ENCODE measurements at regions not wholly inside any gene's neighbourhood (a gene's known extent, or its start where the extent isn't known, plus 50 kb on each side); places are given as distances from the start of the nearest gene placed in this dataset.

GRCh38 chr1:29549001-29549400 lies 312.7 kb downstream of the PTPRU start:
- DNase-seq, result no peak

GRCh38 chr1:29548091-29548490 lies 311.8 kb downstream of the PTPRU start:
- no peak for DNase-seq

- no peak for DNase-seq
Measured at GRCh38 chr1:29547300-29547699, 311.0 kb downstream of the PTPRU start.

- no peak for DNase-seq
Measured at GRCh38 chr1:29546496-29546895, 310.2 kb downstream of the PTPRU start.

- DNase-seq, result no peak
Measured at GRCh38 chr1:29544406-29544805, 308.1 kb downstream of the PTPRU start.

- DNase-seq, result no peak
Measured at GRCh38 chr1:29543586-29543985, 307.3 kb downstream of the PTPRU start.

GRCh38 chr1:29542548-29542947 lies 306.2 kb downstream of the PTPRU start:
- DNase-seq, result no peak

- DNase-seq, result no peak
Measured at GRCh38 chr1:29541631-29542030, 305.3 kb downstream of the PTPRU start.

GRCh38 chr1:29540801-29541357 lies 304.6 kb downstream of the PTPRU start:
- DNase-seq, result no peak

- DNase-seq, result no peak
Measured at GRCh38 chr1:29539971-29540370, 303.6 kb downstream of the PTPRU start.

- no peak for DNase-seq
Measured at GRCh38 chr1:29538586-29538985, 302.3 kb downstream of the PTPRU start.

- no peak for DNase-seq
Measured at GRCh38 chr1:29532751-29533150, 296.4 kb downstream of the PTPRU start.

GRCh38 chr1:29532285-29532684 lies 296.0 kb downstream of the PTPRU start:
- DNase-seq, result no peak

GRCh38 chr1:29531596-29531995 lies 295.3 kb downstream of the PTPRU start:
- no peak for DNase-seq

- DNase-seq, result no peak
Measured at GRCh38 chr1:29529677-29530278, 293.5 kb downstream of the PTPRU start.

- no peak for DNase-seq
Measured at GRCh38 chr1:29527314-29528004, 291.1 kb downstream of the PTPRU start.

- no peak for DNase-seq
Measured at GRCh38 chr1:29525941-29526340, 289.6 kb downstream of the PTPRU start.

- no peak for DNase-seq
Measured at GRCh38 chr1:29524285-29525065, 288.2 kb downstream of the PTPRU start.

GRCh38 chr1:29523576-29523975 lies 287.3 kb downstream of the PTPRU start:
- DNase-seq, result no peak

- DNase-seq, result no peak
Measured at GRCh38 chr1:29523136-29523535, 286.8 kb downstream of the PTPRU start.

- no peak for DNase-seq
Measured at GRCh38 chr1:29521811-29522580, 285.7 kb downstream of the PTPRU start.

- DNase-seq, result no peak
Measured at GRCh38 chr1:29521438-29521715, 285.1 kb downstream of the PTPRU start.

All from NCI-H524 treated with DMSO at 0.1 percent for 48 hours (cell line).